Spleen (tissue), 11 donors: ENCODE measurements at regions not wholly inside any gene's neighbourhood (a gene's known extent, or its start where the extent isn't known, plus 50 kb on each side); places are given as distances from the start of the nearest gene placed in this dataset.

Experiments
- DNase-seq: peaks from one replicate; pipeline ENCODE4 v3.0.0-alpha.2; 2020
- H3K27ac ChIP-seq, 8 donors: fragments of 200-600 bp; sonication (generic) in 7 of 8; 1 replicate in 4 of 8; 2 replicates in 4 of 8; pipeline versions ENCODE4 v1.5.0 to v1.8.0; 2016 to 2021; ENCODE audit warnings: inconsistent platforms in 4 of 8, mild to moderate bottlenecking in 4 of 8, moderate library complexity in 1 of 8
- H3K27me3 ChIP-seq, 7 donors: fragments of 200-600 bp; sonication (generic) in 6 of 7; replicated peaks in 1 of 7; 1 replicate in 4 of 7; 2 replicates in 3 of 7; pipeline versions ENCODE4 v1.5.0 to v1.8.0; 2016 to 2021; ENCODE audit warnings: inconsistent platforms in 3 of 7, mild to moderate bottlenecking in 1 of 7
- H3K36me3 ChIP-seq, 6 donors: fragments of 200-600 bp; sonication (generic) in 5 of 6; 1 replicate in 4 of 6; 2 replicates in 2 of 6; pipeline versions ENCODE4 v1.5.0 to v1.8.0; 2016 to 2021; ENCODE audit warnings: inconsistent platforms in 2 of 6
- H3K4me1 ChIP-seq, 6 donors: fragments of 200-600 bp; sonication (generic) in 5 of 6; 1 replicate in 3 of 6; 2 replicates in 3 of 6; pipeline versions ENCODE4 v1.5.0 to v1.8.0; 2016 to 2021; ENCODE audit warnings: inconsistent platforms in 3 of 6
- H3K4me3 ChIP-seq, 8 donors: fragments of 200-600 bp; sonication (generic) in 7 of 8; 1 replicate in 4 of 8; 2 replicates in 4 of 8; pipeline versions ENCODE4 v1.5.0 to v1.8.0; 2016 to 2021; ENCODE audit warnings: inconsistent platforms in 4 of 8, mild to moderate bottlenecking in 4 of 8, moderate library complexity in 2 of 8
- H3K9me3 ChIP-seq, 8 donors: fragments of 200-600 bp; sonication (generic) in 7 of 8; 1 replicate in 4 of 8; 2 replicates in 4 of 8; pipeline versions ENCODE4 v1.5.0 to v1.8.0; 2016 to 2021; ENCODE audit warnings: inconsistent platforms in 4 of 8
- POLR2A ChIP-seq, 3 donors: fragments of 450-650 bp; IDR thresholded peaks; one replicate each; pipeline ENCODE4 v1.5.1; 2017; ENCODE audit warnings: antibody characterized with exemption in 3 of 3, mild to moderate bottlenecking in 1 of 3
- POLR2AphosphoS5 ChIP-seq, 3 donors: sonication (generic); formaldehyde crosslinking; IDR thresholded peaks; one replicate each; pipeline ENCODE4 v1.5.1; 2017; ENCODE audit warnings: antibody characterized with exemption in 3 of 3
- WGBS, 5 donors: extraction: QIAGEN DNeasy Blood & Tissue Kit in 3 of 5; methylation state at CpG; one replicate each; pipeline versions ENCODE4 v1.1.5 to v1.1.7; 2013 to 2018; 5-methylcytosine and 5-hydroxymethylcytosine counted together
- intact Hi-C: fragments of 100-400 bp; cut with DNase I; formaldehyde crosslinking; loops from one replicate; pipeline ENCODE4 v1.15.0; 2023; ENCODE audit warnings: low total_unique reads
- TF ChIP-seq, protein P1 (sequence below), 11 experiments: fragments of 200-600 bp in 7 of 11; fragments of 450-650 bp in 4 of 11; sonication (generic) in 4 of 11; IDR thresholded peaks in 8 of 11; conservative IDR thresholded peaks in 3 of 11; 1 replicate in 7 of 11; 2 replicates in 4 of 11; pipeline versions ENCODE4 v1.4.0 to v1.8.0; 2016 to 2021; ENCODE audit warnings: antibody characterized with exemption in 11 of 11, inconsistent platforms in 4 of 11, mild to moderate bottlenecking in 1 of 11
- donor health status: healthy with polysubstance abuse.
- donor health status: DM: no; HTN: no; CAD: no; lungs with moderate emphysema.
- donor health status: DM: no; HTN: no; CAD: no.
- donor health status: Bipolar disorder and iron deficiency.
- donor health status: healthy.
- donor health status: DM: no; HTN: no; CAD: no.
- donor health status: DM: yes; HTN: yes; CAD: no.

DNA sequence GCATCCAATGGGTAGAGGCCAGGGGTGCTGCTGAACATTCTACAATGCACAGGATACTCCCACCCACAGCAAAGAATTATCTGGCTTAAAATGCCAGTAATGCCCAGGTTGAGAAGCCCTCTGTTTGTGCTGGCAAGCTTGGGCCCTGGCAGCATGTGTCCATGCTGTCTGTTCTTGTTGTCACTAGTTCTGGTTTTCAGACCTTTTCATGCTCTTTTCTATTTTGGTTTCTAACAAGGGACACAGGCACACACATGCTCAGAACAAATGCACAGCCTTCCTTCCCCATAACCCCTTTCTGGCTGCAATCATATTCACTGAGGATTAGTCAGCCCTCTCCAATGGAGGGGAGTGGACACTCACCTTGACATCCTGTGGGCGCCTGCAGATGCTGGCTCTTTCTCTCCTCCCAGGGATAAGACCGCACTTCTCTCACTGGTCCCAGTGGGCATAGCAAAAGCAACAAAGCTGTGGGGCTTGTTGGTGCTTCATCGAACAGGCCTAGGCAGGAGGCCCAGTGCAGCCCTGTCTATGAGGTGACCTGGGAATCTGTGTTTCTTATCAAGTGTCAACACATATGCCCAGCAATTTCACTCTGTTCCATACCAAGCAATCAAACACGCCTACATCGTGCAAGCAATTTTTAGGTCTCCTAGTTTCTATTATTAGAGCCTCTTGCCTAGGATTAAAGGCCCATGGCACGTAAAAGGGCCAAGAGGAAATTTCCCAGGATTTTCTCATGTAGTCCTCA lies 271.1 kb upstream of the CCL2 start:
- Histone ChIP-seq H3K27me3 (peaks cover 0 to 3% (median 0%) of the 10 kb centered on the region in 7 donors), H3K4me1 (no peaks in the 10 kb centered on the region), H3K36me3 (no peaks in the 10 kb centered on the region), H3K4me3 (no peak overlapping the region), H3K9me3 (no peaks in the 10 kb centered on the region), H3K27ac (no peak overlapping the region)
- WGBS, 5 donors: 85 to 91% (median 86%) methylated on average over 6 of the region's 6 CpGs
- TF ChIP-seq POLR2AphosphoS5 (IDR thresholded peaks at IDR 0.05) (no peak), POLR2A (IDR thresholded peaks at IDR 0.05) (no peak)
- TF ChIP-seq, protein P1, sequence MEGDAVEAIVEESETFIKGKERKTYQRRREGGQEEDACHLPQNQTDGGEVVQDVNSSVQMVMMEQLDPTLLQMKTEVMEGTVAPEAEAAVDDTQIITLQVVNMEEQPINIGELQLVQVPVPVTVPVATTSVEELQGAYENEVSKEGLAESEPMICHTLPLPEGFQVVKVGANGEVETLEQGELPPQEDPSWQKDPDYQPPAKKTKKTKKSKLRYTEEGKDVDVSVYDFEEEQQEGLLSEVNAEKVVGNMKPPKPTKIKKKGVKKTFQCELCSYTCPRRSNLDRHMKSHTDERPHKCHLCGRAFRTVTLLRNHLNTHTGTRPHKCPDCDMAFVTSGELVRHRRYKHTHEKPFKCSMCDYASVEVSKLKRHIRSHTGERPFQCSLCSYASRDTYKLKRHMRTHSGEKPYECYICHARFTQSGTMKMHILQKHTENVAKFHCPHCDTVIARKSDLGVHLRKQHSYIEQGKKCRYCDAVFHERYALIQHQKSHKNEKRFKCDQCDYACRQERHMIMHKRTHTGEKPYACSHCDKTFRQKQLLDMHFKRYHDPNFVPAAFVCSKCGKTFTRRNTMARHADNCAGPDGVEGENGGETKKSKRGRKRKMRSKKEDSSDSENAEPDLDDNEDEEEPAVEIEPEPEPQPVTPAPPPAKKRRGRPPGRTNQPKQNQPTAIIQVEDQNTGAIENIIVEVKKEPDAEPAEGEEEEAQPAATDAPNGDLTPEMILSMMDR (IDR thresholded peaks at IDR 0.05 in 8 of 11, conservative IDR thresholded peaks at IDR 0.05 in 3 of 11): no peak
- intact Hi-C loops: no loop called here
- no peak for DNase-seq

DNA sequence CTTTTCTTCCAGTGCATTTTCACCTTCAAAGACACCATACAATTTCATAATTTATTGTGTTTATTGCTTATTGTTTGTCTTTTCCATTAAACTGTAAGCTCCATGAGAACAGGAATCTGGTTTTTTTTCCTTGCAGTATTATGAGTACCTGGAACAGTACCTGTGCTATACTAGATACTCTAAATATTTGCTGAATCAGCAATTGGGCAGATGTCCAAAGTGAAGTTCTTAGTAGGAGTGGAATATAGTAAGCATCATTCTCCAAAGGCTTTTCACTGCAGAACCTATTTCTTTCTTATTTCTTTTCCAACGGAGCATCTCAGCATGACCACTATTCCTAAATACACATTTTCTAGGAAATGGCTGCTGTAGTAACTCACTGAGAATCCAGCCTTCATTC lies 269.0 kb upstream of the CCL2 start:
- intact Hi-C loops: no loop called here
- DNase-seq: no peak
- Histone ChIP-seq H3K4me3 (no peak overlapping the region), H3K4me1 (no peaks in the 10 kb centered on the region), H3K9me3 (no peaks in the 10 kb centered on the region), H3K27ac (no peak overlapping the region), H3K36me3 (no peaks in the 10 kb centered on the region), H3K27me3 (peaks cover 0 to 3% (median 0%) of the 10 kb centered on the region in 7 donors)
- TF ChIP-seq POLR2AphosphoS5 (IDR thresholded peaks at IDR 0.05) (no peak), POLR2A (IDR thresholded peaks at IDR 0.05) (no peak)
- TF ChIP-seq, protein P1 (IDR thresholded peaks at IDR 0.05 in 8 of 11, conservative IDR thresholded peaks at IDR 0.05 in 3 of 11): no peak
- WGBS, 5 donors: 0% methylated on average over 1 of the region's 1 CpG

DNA sequence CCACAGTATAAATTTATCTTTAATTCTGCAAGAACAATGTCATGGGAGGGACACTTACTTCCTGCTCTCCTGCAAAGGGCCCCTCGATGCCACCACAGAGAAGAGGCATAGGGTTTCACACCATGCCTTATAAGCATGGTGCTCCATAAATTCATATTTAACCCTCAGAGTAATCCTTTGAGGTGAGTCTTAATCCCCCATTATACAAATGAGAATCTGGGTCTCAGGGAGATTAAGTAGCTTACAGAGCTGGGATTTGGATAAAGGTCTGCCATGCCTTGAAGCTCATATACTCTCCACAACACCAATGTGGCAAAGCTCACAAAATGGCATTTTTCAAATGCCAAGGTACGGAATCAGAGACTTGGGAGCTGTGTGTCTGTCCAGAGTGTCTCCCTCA lies 268.5 kb upstream of the CCL2 start:
- Histone ChIP-seq H3K4me3 (no peak overlapping the region), H3K36me3 (no peaks in the 10 kb centered on the region), H3K9me3 (no peaks in the 10 kb centered on the region), H3K27me3 (peaks cover 0 to 3% (median 0%) of the 10 kb centered on the region in 7 donors), H3K27ac (no peak overlapping the region), H3K4me1 (no peaks in the 10 kb centered on the region)
- intact Hi-C loops: no loop called here
- TF ChIP-seq POLR2AphosphoS5 (IDR thresholded peaks at IDR 0.05) (no peak), POLR2A (IDR thresholded peaks at IDR 0.05) (no peak)
- TF ChIP-seq, protein P1 (IDR thresholded peaks at IDR 0.05 in 8 of 11, conservative IDR thresholded peaks at IDR 0.05 in 3 of 11): no peak
- WGBS, 5 donors: 63 to 76% (median 70%) methylated on average over 2 of the region's 2 CpGs
- DNase-seq: no peak

DNA sequence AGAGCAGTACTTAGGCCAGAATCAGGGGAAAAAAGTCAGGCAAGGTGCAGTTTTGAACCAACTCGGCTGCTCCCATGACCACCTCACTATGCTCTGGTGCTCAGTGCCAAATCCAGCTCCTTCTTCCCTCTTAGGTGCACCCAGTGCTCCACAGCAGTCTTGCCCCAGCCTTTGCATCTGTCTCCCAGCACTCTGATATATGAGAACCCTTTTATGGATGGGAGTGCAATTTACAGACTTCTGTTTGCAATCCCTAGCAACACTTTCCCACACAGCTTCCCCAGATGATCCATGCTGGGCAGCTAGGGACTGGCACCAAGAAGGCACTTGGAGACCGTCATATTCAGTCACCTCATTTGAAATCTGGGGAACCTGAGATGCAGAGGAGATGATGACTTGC lies 267.9 kb upstream of the CCL2 start:
- 64 to 89% (median 84%) methylated on average over 2 of the region's 2 CpGs for WGBS, 5 donors
- TF ChIP-seq, protein P1 (IDR thresholded peaks at IDR 0.05 in 8 of 11, conservative IDR thresholded peaks at IDR 0.05 in 3 of 11): no peak
- TF ChIP-seq POLR2AphosphoS5 (IDR thresholded peaks at IDR 0.05): no peak
- no peak for TF ChIP-seq POLR2A (IDR thresholded peaks at IDR 0.05)
- DNase-seq: no peak
- Histone ChIP-seq H3K4me3 (no peak overlapping the region), H3K27ac (no peak overlapping the region), H3K4me1 (no peaks in the 10 kb centered on the region), H3K27me3 (peaks cover 0 to 8% (median 0%) of the 10 kb centered on the region in 7 donors), H3K9me3 (no peaks in the 10 kb centered on the region), H3K36me3 (no peaks in the 10 kb centered on the region)
- intact Hi-C loops: no loop called here
